HCT116 (cell line): ENCODE measurements at regions not wholly inside any gene's neighbourhood (a gene's known extent, or its start where the extent isn't known, plus 50 kb on each side); places are given as distances from the start of the nearest gene placed in this dataset.

Source experiments
- ATAC-seq: fragments of 200-7000 bp; cut with Tn5 transposase; 2 replicates; pipeline ENCODE4 v1.9.1; 2020; ENCODE audit warnings: mild to moderate bottlenecking, moderate library complexity
- BruUV-seq: library from RNA; stranded (reverse); fragments of 400-500 nt; replicated peaks from 2 replicates; lab custom pipeline; 2021; lab: Mats Ljungman, UMichigan
- CTCF ChIA-PET: fragments of 300-600 bp; sonication (Branson Sonifier 250); formaldehyde crosslinking; loops from one replicate; lab custom pipeline; 2021; ENCODE audit warnings: antibody characterized with exemption; lab: Charles Lee
- POLR2A ChIA-PET: fragments of 300-600, 350-600 bp; sonication (Branson Sonifier 250); formaldehyde crosslinking; loops from one replicate; lab custom pipeline; 2021; ENCODE audit warnings: antibody characterized with exemption; lab: Charles Lee
- RAD21 ChIA-PET, 2 experiments: fragments of 300-600 bp; sonication (Branson Sonifier 250); formaldehyde crosslinking; loops; one replicate each; lab custom pipeline; 2023; ENCODE audit warnings: low total read pairs in 2 of 2; ENCODE audit not compliant: uncharacterized antibody in 2 of 2, unreplicated experiment in 2 of 2, low non-redundant PET in 1 of 2; lab: Charles Lee
- DNase-seq: peaks from one replicate; pipeline ENCODE4 v3.0.0-alpha.2; 2010; ENCODE audit warnings: low read depth, low spot score
- H2AFZ ChIP-seq: fragments of 200-600 bp; shearing (Covaris generic), sonication (generic); 2 replicates; pipeline ENCODE4 v1.6.1; 2017; ENCODE audit warnings: low read depth, mixed run types, mixed read lengths, antibody characterized with exemption, low read length; ENCODE audit not compliant: poor library complexity, severe bottlenecking
- H3K27ac ChIP-seq: 2 replicates; pipeline ENCODE4 v1.5.1; 2012; ENCODE audit warnings: low read depth, low read length
- H3K27me3 ChIP-seq: fragments of 200-600 bp; sonication (generic); 2 replicates; pipeline ENCODE4 v1.6.1; 2016; ENCODE audit warnings: mixed run types, low read length, mixed read lengths; ENCODE audit not compliant: insufficient read depth
- H3K36me3 ChIP-seq, 2 experiments: fragments of 200-500 bp in 1 of 2; fragments of 200-600 bp in 1 of 2; sonication (Bioruptor generic) in 1 of 2; sonication (generic) in 1 of 2; 2 replicates each; pipeline versions ENCODE4 v1.5.1 to v1.6.1; 2014 to 2016; ENCODE audit warnings: low read length in 2 of 2, inconsistent platforms in 1 of 2, mixed read lengths in 1 of 2, mixed run types in 1 of 2; ENCODE audit not compliant: insufficient read depth in 2 of 2, control insufficient read depth in 1 of 2
- H3K4me1 ChIP-seq, 2 experiments: fragments of 200-600 bp in 1 of 2; sonication (generic) in 1 of 2; 2 replicates each; pipeline versions ENCODE4 v1.5.1 to v1.6.1; 2012 to 2017; ENCODE audit warnings: low read length in 2 of 2, inconsistent platforms in 1 of 2, mild to moderate bottlenecking in 1 of 2, mixed read lengths in 1 of 2, mixed run types in 1 of 2, moderate library complexity in 1 of 2; ENCODE audit not compliant: insufficient read depth in 2 of 2, control insufficient read depth in 1 of 2
- H3K4me2 ChIP-seq: fragments of 200-600 bp; sonication (generic); 2 replicates; pipeline ENCODE4 v1.6.1; 2017; ENCODE audit warnings: mixed run types, low read length, mixed read lengths
- H3K4me3 ChIP-seq, 2 experiments: fragments of 200-600 bp in 1 of 2; sonication (generic) in 1 of 2; replicated peaks in 1 of 2; 2 replicates each; pipeline ENCODE4 v1.5.1; 2011 to 2016; ENCODE audit warnings: low read length in 2 of 2, control low read depth in 1 of 2, low read depth in 1 of 2, mild to moderate bottlenecking in 1 of 2, mixed read lengths in 1 of 2, mixed run types in 1 of 2
- H3K79me2 ChIP-seq: fragments of 200-600 bp; sonication (generic); 2 replicates; pipeline ENCODE4 v1.6.1; 2017; ENCODE audit warnings: mild to moderate bottlenecking, mixed run types, low read length, moderate library complexity, mixed read lengths; ENCODE audit not compliant: insufficient read depth
- H3K9ac ChIP-seq: fragments of 200-600 bp; sonication (generic); 2 replicates; pipeline ENCODE4 v1.6.1; 2016; ENCODE audit warnings: low read length, mixed read lengths
- H3K9me2 ChIP-seq: fragments of 200-600 bp; sonication (generic), shearing (Covaris generic); 2 replicates; pipeline ENCODE4 v1.6.1; 2017; ENCODE audit warnings: mixed run types, mild to moderate bottlenecking, moderate library complexity; ENCODE audit not compliant: insufficient read depth
- H3K9me3 ChIP-seq, 2 experiments: fragments of 200-500 bp in 1 of 2; fragments of 200-600 bp in 1 of 2; sonication (Bioruptor generic) in 1 of 2; sonication (generic) in 1 of 2; 2 replicates each; pipeline ENCODE4 v1.6.1; 2014 to 2017; ENCODE audit warnings: low read length in 2 of 2, mixed read lengths in 2 of 2, inconsistent platforms in 1 of 2, low read depth in 1 of 2, mild to moderate bottlenecking in 1 of 2, mixed run types in 1 of 2, moderate library complexity in 1 of 2; ENCODE audit not compliant: control insufficient read depth in 1 of 2, insufficient read depth in 1 of 2
- H4K20me1 ChIP-seq: fragments of 200-600 bp; sonication (generic), shearing (Covaris generic); 2 replicates; pipeline ENCODE4 v1.6.1; 2017; ENCODE audit warnings: mixed run types, mild to moderate bottlenecking, moderate library complexity; ENCODE audit not compliant: insufficient read depth
- ATF3 ChIP-seq: IDR thresholded peaks from 2 replicates; pipeline ENCODE4 v1.6.1; 2012
- CBX3 ChIP-seq: IDR thresholded peaks from 2 replicates; pipeline ENCODE4 v1.6.1; 2012; ENCODE audit warnings: low read depth
- CEBPB ChIP-seq: IDR thresholded peaks from 2 replicates; pipeline ENCODE4 v1.6.1; 2012; ENCODE audit warnings: low read depth
- EGR1 ChIP-seq: IDR thresholded peaks from 2 replicates; pipeline ENCODE4 v1.6.1; 2012; ENCODE audit warnings: low read depth
- EZH2 ChIP-seq: fragments of 200-600 bp; sonication (generic); IDR thresholded peaks from 2 replicates; pipeline ENCODE4 v1.6.1; 2017; ENCODE audit warnings: antibody characterized with exemption, mixed run types
- FOSL1 ChIP-seq: IDR thresholded peaks from 2 replicates; pipeline ENCODE4 v1.6.1; 2012; ENCODE audit warnings: low read depth
- POLR2AphosphoS5 ChIP-seq: IDR thresholded peaks from 2 replicates; pipeline ENCODE4 v1.6.1; 2011; ENCODE audit warnings: mild to moderate bottlenecking, low read depth, low read length, moderate library complexity
- RAD21 ChIP-seq: IDR thresholded peaks from 2 replicates; pipeline ENCODE4 v1.6.1; 2012; ENCODE audit warnings: low read depth, mild to moderate bottlenecking
- SIN3A ChIP-seq: IDR thresholded peaks from 2 replicates; pipeline ENCODE4 v1.6.1; 2012; ENCODE audit warnings: low read depth
- SP1 ChIP-seq: IDR thresholded peaks from 2 replicates; pipeline ENCODE4 v1.6.1; 2012; ENCODE audit warnings: low read depth
- SRF ChIP-seq: IDR thresholded peaks from 2 replicates; pipeline ENCODE4 v1.6.1; 2012; ENCODE audit warnings: low read depth
- TCF7L2 ChIP-seq: IDR thresholded peaks from 2 replicates; pipeline ENCODE4 v1.7.0; 2011; ENCODE audit warnings: borderline replicate concordance, inconsistent platforms; ENCODE audit not compliant: insufficient read depth, insufficient read length; ENCODE audit errors: extremely low read depth
- YY1 ChIP-seq: IDR thresholded peaks from 2 replicates; pipeline ENCODE4 v1.6.1; 2011; ENCODE audit warnings: low read length, low read depth, moderate library complexity, mild to moderate bottlenecking; ENCODE audit not compliant: insufficient replicate concordance; ENCODE audit errors: extremely low read depth
- ZFX ChIP-seq: fragments of 450-650 bp; IDR thresholded peaks from 2 replicates; pipeline ENCODE4 v1.6.1; 2017
- ZNF274 ChIP-seq: fragments of 200-500 bp; sonication (Bioruptor generic); IDR thresholded peaks from 2 replicates; pipeline ENCODE4 v1.6.1; 2014; ENCODE audit warnings: mild to moderate bottlenecking, low read depth, low read length, inconsistent platforms
- intact Hi-C: fragments of 100-400 bp; cut with micrococcal nuclease; formaldehyde crosslinking; loops from 2 replicates; pipeline ENCODE4 v1.10.0; 2022
- TF ChIP-seq, protein P1 (sequence below), 3 experiments: fragments of 200-600 bp in 1 of 3; sonication (generic) in 1 of 3; IDR thresholded peaks in 2 of 3; conservative IDR thresholded peaks in 1 of 3; 2 replicates each; pipeline ENCODE4 v1.5.1; 2012 to 2017; ENCODE audit warnings: low read depth in 2 of 3, low read length in 2 of 3, antibody characterized with exemption in 1 of 3, borderline replicate concordance in 1 of 3, control low read depth in 1 of 3, mild to moderate bottlenecking in 1 of 3, mixed read lengths in 1 of 3, mixed run types in 1 of 3, moderate library complexity in 1 of 3; ENCODE audit not compliant: insufficient read depth in 1 of 3

GRCh38 chr13:50414640-50415039, 399.4 kb downstream of the KCNRG start:
- Histone ChIP-seq H3K4me3 (no peak overlapping the region), H3K9me2 (no peaks in the 10 kb centered on the region), H3K36me3 (no peaks in the 10 kb centered on the region), H2AFZ (no peak overlapping the region), H3K27ac (no peak overlapping the region), H3K9me3 (no peaks in the 10 kb centered on the region), H3K79me2 (no peaks in the 10 kb centered on the region), H3K27me3 (no peaks in the 10 kb centered on the region), H3K4me2 (no peak overlapping the region), H3K9ac (no peak overlapping the region), H4K20me1 (no peaks in the 10 kb centered on the region), H3K4me1 (peaks cover 19 to 26% of the 10 kb centered on the region in 2 experiments)
- BruUV-seq, result no TSS peak
- CTCF ChIA-PET, result no interaction called here
- DNase-seq, result no peak
- intact Hi-C loops, result no loop called here
- TF ChIP-seq, protein P1, sequence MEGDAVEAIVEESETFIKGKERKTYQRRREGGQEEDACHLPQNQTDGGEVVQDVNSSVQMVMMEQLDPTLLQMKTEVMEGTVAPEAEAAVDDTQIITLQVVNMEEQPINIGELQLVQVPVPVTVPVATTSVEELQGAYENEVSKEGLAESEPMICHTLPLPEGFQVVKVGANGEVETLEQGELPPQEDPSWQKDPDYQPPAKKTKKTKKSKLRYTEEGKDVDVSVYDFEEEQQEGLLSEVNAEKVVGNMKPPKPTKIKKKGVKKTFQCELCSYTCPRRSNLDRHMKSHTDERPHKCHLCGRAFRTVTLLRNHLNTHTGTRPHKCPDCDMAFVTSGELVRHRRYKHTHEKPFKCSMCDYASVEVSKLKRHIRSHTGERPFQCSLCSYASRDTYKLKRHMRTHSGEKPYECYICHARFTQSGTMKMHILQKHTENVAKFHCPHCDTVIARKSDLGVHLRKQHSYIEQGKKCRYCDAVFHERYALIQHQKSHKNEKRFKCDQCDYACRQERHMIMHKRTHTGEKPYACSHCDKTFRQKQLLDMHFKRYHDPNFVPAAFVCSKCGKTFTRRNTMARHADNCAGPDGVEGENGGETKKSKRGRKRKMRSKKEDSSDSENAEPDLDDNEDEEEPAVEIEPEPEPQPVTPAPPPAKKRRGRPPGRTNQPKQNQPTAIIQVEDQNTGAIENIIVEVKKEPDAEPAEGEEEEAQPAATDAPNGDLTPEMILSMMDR (IDR thresholded peaks at IDR 0.05 in 2 of 3, conservative IDR thresholded peaks at IDR 0.05 in 1 of 3; ENCODE audit: borderline replicate concordance in 1 of 3, insufficient read depth in 1 of 3, low read depth in 2 of 3, low read length in 2 of 3), result no peak
- no peak for TF ChIP-seq CEBPB
- no peak for TF ChIP-seq ZNF274
- no peak for TF ChIP-seq RAD21
- TF ChIP-seq SP1, result no peak
- TF ChIP-seq POLR2AphosphoS5, result no peak
- TF ChIP-seq SRF, result no peak
- TF ChIP-seq SIN3A, result no peak
- TF ChIP-seq TCF7L2, result no peak
- no peak for TF ChIP-seq ZFX
- TF ChIP-seq FOSL1, result no peak
- TF ChIP-seq YY1, result no peak
- TF ChIP-seq CBX3, result no peak
- no peak for TF ChIP-seq EZH2
- TF ChIP-seq EGR1, result no peak
- TF ChIP-seq ATF3, result no peak
- no peak for ATAC-seq
- POLR2A ChIA-PET, result no interaction called here
- RAD21 ChIA-PET, result no interaction called here
